Stimulated activated CD8-positive, alpha-beta memory T cell treated with anti-CD3 and anti-CD28 coated beads, Interleukin-2, amount 100 ng/mL, for 1 hour (primary cell): ENCODE measurements at regions not wholly inside any gene's neighbourhood (a gene's known extent, or its start where the extent isn't known, plus 50 kb on each side); places are given as distances from the start of the nearest gene placed in this dataset.

Experiments
- DNase-seq, 2 donors: peaks; one replicate each; pipeline ENCODE4 v3.0.0-alpha.2; 2020; ENCODE audit warnings: low read depth in 2 of 2

- no peak for DNase-seq
Measured at GRCh38 chr20:63116412-63117106, 99.4 kb downstream of the YTHDF1 start.

- no peak for DNase-seq
Measured at GRCh38 chr20:63115651-63116411, 100.1 kb downstream of the YTHDF1 start.

DNA sequence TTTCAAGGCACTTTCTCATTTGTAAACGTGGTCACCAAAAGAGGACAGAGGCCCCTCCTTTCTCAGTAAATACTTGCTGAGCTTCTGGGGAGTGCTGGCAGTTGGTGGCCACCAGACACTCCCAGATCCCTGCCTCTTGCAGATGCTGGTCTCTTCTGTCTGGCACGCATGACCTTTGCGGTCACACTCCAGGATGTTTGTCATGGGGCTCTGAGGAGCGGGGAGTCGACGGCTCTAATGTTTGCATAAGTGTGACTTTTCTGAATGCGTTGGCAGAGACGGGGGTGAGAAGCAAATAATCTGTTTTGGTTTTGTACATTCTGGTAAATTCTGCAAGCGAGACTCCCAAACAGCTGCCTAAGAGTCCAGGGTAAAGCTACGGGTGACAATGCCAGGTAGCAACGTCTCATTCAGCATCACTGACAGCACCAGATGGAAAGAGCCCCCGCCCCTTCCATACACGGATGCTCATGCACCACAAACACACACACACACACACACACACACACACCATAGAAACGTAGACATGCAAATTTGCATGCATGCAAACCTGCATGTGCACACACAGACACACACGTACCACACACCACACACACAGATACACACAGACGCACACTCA lies 101.1 kb downstream of the YTHDF1 start:
- DNase-seq = no peak

DNA sequence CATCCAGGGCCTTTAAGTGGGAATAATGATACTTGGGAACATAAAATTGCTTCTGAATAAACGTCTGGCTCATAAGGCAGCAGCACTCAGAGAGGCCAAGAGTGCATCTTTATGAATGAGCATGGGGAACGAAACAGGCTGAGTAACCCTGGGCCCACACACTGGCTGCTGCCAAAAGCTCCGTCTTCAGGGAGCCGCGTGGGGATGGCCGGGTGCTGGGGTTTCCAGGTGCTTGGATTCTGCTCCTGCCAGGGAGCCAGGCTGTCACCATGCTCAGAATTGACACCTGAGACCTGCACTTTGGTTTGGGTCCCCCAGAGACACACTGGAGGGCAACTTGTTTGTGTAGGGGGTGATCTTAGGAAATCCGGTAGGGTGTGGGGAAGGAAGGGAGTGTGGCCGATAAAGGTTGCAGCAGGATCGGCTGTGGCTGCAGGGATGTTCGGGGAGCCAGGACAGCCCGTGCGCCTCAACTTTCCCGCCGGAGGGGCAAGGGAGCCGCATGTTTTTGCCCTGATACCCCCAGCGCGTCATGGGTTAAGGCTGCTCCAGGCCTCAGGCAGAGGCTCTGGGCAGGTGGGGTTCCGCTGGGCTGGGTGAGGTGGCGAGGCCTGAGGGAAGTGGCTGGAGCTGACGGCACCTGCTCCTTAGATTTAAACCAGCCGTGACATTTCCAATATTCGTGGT lies 101.8 kb downstream of the YTHDF1 start:
- DNase-seq = no peak

- no peak for DNase-seq
Measured at GRCh38 chr20:63112491-63113219, 103.3 kb downstream of the YTHDF1 start.

DNA sequence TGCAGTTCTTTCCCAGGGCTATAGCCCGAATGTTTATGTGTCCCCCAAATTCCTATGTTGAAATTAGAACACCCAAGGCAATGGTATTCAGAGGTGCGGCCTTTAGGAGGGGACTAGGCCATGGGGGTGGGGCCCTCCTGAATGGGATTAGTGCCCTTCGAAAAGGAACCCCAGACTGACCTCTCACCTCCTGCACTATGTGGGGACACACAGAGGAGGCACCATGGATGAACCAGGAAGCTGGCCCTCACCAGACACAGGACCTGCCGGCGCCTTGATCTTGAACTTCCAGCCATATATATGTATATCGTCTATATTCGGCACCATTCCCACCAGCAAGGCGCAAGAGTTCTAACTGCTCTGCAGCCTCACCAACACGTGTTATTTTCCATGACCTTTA lies 101.5 kb upstream of the BHLHE23 start:
- DNase-seq = no peak

DNA sequence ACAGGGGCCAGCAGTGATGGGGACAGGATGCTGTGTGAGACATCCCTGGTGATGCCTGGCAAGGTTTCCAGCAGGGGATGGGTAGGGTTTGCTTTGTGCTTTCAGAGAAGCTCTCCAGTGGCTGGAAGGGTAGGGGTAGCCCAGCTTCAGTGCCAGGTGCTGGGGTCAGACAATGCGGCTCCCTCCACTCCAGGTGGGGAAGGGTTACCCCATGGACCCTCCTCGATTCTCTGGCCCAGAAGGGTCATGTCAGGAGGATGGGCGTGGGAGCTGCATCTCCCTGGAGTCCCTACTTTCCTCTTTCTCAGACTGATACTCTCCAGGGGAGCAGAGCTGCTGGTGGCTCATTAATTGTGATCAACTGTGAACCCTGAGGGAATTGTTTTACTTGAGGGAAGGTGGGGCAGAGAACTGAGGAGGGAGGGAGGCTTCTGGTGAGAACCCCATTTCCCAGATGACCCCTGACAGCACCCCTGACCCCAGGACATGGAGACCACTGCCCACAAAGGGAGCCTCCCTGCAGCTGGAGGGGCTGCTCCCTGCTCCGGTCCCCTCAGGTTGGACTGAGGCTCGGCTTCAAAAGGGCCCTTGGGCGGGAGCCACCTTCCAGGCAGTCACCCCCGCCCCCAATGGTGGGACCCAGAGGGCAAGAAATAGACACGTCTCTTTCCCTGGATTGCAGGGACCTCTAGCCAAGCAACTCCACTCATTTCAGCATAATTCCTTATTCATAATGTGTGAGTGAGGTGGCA lies 100.9 kb upstream of the BHLHE23 start:
- no peak for DNase-seq

- DNase-seq = no peak
Measured at GRCh38 chr20:63106765-63107448, 100.1 kb upstream of the BHLHE23 start.

DNA sequence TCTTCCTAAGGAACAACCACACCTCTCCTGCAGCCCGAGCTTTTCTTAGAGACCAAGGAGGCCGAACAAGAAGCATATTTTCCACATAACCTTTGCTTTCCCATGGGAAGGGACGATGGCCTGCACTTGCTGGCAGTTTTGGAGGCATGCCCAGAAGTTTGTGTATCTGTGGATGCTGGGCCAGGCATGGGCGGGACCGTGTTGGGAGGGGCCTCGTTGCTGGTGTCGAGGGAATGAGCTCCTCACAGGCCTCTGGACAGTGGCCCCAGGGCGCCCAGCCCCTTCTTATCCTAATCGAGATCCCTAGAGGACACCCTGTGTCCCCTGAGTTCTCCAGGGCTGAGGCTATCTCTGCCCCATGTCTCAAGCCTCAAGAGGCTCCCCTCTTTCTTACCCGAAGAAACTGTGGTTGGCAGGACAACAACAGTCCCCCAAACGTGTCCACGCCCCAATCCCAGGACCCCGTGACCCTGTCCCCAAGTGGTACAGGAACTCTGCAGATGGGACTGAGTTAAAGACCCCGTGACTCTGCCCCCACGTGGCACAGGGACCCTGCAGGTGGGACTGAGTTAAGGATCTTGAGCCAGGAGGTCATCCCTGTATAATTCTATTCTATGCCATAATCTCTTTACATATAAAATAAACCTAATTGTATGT lies 99.5 kb upstream of the BHLHE23 start:
- no peak for DNase-seq

DNA sequence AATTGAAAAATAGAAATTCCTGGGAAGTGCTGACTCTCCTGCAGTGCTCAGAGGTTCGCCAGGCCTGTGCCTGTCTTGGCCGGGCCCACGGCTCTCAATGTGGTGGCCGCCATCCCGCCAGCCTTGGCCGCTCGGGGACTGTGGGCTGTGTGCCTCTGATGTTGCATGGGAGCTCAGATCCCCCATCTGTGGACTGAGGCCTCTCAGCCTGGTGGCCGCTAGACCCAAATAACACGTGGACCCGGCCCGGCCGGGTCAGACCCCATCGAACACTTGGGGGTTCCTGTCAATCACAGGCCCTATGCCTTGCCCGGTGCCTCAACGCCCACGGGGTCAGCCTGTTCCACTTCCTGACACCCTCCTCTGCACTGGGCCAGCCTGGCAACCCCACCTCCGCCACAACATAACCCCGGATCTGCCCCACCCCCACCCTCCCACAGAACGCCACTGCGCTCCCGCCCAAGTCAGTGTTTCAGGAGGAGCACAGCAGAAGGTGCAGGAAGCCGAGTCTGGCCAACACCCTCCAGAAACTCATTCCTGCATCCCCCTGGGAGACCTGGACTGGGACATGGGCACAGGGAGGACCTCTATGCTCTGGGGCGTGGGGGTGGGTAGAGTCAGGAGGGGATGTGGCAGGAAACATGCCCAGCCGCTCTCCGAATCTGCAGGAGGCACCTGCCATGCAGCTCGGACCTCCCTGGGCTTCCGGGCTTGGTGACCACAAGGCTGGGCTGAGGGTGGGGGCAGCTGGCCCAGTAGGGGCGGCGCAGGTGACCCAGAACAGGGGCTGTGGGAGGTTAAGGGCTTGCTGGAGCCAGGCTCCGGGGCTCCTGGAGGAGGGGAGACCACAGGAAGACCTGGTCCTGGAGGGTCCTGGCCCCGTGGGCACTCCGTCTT lies 98.7 kb upstream of the BHLHE23 start:
- DNase-seq = no peak

- no peak for DNase-seq
Measured at GRCh38 chr20:63104312-63105181, 97.8 kb upstream of the BHLHE23 start.

DNA sequence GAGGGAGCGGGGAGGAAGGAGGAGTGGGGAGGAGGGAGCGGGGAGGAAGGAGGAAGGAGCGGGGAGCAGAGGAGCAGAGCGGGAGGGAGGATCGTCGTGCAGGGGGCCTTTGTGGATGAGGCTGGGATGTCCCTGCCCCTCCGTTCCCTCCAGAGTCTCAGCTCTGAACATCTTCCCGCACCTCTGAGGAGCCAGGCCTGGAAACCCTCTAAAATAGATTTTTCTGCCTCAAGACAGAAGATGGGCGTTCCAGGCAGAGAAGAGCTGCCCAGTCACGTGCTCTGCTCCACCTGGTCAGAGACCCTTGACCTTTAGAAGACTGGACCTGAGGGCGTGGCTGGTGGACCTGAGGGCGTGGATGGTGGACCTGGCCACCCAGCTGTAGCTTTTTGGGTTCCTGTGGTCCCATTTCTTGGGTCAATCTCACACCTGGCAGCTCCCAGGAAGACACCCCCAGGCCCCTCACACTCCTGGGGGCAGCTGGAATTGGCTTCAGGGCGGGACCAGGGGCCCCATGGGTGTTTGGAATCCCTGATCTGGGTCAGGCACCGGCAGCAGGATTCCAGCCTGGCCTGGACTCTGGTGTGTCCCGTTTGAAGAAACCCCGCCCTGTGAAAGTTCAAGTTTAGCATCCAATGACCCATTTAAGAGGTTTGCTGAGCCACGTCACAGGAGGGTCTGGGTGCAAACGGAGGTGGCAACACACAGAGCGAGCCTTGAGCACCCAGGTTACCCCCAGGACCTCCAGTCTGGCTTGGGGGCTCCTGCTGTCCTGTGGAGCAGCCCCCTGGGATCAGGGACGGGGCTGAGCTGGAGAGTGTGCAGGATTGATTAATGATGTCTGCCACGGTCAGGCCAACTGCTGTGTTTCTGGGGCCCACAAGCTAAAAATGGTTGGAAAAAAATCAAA lies 96.9 kb upstream of the BHLHE23 start:
- no peak for DNase-seq

DNA sequence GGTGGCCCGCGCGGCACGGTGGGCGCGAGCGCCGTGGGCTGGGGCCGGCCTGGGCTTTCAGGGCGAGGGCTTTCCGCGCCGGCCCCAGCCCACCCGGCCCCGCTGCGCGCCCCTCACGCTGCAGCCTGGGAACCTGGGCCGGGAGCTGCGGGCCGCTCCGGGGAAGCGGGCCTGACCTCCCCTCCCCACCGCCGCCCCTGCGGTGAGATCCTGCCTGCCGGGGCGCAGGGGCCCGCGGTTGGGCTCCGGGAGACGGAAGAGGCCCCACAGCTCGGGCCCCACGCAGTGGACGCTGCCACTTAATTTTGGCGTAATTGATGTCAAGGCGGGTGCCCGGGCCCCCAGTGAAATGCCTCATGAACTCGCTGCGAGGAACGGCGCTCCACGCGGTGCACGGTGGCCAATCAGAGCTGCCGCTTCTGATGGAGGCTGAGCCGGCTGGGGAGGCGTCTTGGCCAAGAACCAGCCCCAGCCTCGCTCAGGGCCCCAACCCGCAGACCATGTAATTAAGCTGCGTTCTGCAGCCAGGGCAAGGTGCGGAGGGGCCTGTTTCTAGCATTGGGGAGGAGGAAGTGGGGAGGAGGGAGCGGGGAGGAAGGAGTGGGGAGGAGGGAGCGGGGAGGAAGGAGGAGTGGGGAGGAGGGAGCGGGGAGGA lies 96.1 kb upstream of the BHLHE23 start:
- peak; percentile 35 to 43 for DNase-seq

DNA sequence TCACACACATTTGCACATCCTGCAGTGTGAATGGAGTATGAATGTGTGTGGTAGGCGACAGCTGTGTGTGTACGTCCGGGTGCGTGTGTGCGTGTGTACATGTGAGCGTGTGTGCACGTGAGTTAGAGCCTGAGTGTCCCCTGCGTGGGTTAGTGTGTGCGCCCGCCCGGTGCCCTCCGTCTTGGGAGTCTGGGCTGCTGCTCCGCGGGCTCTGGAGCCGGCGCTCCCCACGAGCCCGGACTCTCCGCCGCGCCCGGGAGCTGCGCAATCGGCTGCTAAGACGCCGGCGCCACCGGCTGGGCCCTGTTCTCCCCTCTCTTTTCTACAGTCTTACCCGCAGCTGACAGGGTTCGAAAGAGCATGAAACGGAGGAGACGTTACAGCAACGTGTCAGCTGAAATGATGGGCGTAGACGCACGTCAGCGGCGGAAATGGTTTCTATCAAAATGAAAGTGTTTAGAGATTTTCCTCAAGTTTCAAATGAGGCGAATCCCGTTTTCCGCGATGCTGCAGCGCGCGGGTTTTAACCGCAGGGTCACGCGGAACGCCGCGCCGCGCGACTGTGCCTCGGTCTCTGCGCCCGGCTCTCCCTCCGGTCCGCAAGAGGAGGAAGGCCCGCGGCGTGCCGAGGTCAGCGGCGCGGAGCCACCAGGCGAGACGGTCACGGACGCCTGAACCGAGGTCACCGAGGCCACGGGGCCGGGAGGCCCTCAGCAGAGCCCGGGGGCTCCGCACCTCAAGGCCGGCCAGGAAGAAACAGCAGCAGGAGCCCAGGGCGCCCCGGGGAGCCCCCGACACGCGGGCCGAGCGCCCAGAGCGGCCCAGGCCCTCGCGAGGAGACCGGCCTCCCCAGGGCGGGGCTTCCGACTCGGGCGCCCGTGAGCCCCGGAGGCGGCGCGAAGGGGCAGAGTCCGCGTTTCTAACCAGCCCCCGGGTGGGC lies 95.3 kb upstream of the BHLHE23 start:
- DNase-seq = peak; percentile 15 to 24
